ENCODE measurements at regions not wholly inside any gene's neighbourhood (a gene's known extent, or its start where the extent isn't known, plus 50 kb on each side); places are given as distances from the start of the nearest gene placed in this dataset.

DNA sequence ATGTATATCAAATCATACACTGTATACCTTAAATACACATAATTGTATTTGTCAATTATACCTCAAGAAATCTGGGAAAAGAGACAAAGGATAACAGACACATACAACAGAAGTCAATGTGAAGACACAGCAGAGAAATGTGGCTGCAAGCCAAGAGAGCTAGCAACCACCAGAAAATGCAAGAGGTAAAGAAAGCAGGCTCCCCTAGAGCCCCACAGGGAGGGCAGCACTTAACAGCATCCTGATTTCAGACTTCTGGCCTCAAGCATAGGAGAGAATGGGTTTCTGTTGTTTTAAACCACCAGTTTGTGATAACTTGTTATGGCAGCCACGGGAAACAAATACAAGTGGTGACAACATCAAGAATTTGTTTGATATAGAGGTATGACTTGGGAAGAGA is 1197.2 kb downstream of the SORCS1 start (continued):
- TF ChIP-seq, protein P1, sequence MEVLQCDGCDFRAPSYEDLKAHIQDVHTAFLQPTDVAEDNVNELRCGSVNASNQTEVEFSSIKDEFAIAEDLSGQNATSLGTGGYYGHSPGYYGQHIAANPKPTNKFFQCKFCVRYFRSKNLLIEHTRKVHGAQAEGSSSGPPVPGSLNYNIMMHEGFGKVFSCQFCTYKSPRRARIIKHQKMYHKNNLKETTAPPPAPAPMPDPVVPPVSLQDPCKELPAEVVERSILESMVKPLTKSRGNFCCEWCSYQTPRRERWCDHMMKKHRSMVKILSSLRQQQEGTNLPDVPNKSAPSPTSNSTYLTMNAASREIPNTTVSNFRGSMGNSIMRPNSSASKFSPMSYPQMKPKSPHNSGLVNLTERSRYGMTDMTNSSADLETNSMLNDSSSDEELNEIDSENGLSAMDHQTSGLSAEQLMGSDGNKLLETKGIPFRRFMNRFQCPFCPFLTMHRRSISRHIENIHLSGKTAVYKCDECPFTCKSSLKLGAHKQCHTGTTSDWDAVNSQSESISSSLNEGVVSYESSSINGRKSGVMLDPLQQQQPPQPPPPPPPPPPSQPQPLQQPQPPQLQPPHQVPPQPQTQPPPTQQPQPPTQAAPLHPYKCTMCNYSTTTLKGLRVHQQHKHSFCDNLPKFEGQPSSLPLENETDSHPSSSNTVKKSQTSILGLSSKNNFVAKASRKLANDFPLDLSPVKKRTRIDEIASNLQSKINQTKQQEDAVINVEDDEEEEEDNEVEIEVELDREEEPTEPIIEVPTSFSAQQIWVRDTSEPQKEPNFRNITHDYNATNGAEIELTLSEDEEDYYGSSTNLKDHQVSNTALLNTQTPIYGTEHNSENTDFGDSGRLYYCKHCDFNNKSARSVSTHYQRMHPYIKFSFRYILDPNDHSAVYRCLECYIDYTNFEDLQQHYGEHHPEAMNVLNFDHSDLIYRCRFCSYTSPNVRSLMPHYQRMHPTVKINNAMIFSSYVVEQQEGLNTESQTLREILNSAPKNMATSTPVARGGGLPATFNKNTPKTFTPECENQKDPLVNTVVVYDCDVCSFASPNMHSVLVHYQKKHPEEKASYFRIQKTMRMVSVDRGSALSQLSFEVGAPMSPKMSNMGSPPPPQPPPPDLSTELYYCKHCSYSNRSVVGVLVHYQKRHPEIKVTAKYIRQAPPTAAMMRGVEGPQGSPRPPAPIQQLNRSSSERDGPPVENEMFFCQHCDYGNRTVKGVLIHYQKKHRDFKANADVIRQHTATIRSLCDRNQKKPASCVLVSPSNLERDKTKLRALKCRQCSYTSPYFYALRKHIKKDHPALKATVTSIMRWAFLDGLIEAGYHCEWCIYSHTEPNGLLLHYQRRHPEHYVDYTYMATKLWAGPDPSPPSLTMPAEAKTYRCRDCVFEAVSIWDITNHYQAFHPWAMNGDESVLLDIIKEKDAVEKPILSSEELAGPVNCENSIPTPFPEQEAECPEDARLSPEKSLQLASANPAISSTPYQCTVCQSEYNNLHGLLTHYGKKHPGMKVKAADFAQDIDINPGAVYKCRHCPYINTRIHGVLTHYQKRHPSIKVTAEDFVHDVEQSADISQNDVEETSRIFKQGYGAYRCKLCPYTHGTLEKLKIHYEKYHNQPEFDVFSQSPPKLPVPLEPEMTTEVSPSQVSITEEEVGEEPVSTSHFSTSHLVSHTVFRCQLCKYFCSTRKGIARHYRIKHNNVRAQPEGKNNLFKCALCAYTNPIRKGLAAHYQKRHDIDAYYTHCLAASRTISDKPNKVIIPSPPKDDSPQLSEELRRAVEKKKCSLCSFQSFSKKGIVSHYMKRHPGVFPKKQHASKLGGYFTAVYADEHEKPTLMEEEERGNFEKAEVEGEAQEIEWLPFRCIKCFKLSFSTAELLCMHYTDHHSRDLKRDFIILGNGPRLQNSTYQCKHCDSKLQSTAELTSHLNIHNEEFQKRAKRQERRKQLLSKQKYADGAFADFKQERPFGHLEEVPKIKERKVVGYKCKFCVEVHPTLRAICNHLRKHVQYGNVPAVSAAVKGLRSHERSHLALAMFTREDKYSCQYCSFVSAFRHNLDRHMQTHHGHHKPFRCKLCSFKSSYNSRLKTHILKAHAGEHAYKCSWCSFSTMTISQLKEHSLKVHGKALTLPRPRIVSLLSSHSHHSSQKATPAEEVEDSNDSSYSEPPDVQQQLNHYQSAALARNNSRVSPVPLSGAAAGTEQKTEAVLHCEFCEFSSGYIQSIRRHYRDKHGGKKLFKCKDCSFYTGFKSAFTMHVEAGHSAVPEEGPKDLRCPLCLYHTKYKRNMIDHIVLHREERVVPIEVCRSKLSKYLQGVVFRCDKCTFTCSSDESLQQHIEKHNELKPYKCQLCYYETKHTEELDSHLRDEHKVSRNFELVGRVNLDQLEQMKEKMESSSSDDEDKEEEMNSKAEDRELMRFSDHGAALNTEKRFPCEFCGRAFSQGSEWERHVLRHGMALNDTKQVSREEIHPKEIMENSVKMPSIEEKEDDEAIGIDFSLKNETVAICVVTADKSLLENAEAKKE (CRISPR knock-in tag; IDR thresholded peaks at IDR 0.05), result no peak
- TF ChIP-seq, protein P2, sequence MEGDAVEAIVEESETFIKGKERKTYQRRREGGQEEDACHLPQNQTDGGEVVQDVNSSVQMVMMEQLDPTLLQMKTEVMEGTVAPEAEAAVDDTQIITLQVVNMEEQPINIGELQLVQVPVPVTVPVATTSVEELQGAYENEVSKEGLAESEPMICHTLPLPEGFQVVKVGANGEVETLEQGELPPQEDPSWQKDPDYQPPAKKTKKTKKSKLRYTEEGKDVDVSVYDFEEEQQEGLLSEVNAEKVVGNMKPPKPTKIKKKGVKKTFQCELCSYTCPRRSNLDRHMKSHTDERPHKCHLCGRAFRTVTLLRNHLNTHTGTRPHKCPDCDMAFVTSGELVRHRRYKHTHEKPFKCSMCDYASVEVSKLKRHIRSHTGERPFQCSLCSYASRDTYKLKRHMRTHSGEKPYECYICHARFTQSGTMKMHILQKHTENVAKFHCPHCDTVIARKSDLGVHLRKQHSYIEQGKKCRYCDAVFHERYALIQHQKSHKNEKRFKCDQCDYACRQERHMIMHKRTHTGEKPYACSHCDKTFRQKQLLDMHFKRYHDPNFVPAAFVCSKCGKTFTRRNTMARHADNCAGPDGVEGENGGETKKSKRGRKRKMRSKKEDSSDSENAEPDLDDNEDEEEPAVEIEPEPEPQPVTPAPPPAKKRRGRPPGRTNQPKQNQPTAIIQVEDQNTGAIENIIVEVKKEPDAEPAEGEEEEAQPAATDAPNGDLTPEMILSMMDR (conservative IDR thresholded peaks at IDR 0.05; ENCODE audit: low read depth in 2 of 2), result no peak
- TF ChIP-seq, protein P3, sequence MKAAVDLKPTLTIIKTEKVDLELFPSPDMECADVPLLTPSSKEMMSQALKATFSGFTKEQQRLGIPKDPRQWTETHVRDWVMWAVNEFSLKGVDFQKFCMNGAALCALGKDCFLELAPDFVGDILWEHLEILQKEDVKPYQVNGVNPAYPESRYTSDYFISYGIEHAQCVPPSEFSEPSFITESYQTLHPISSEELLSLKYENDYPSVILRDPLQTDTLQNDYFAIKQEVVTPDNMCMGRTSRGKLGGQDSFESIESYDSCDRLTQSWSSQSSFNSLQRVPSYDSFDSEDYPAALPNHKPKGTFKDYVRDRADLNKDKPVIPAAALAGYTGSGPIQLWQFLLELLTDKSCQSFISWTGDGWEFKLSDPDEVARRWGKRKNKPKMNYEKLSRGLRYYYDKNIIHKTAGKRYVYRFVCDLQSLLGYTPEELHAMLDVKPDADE (IDR thresholded peaks at IDR 0.05), result no peak

DNA sequence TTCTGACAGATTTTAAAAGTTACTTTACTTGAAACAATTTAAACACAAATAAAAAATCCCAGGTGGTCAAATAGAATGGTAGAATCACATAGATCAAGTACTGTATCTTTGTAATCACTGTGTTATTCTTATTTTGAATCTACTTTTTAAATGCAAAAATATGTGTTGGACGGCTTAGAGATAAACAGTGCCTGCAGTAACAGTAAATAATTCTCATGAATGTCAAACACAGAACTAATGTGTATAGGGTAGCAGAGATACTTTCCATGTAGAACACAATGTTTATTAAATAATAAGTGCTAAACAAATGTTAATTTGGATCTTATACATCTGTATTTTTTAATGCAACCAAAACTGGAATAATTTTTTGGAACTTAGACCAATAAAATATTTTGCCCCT is 1199.4 kb downstream of the SORCS1 start:
- Histone ChIP-seq H3F3A (replicated peaks; ENCODE audit: low read depth) (no peaks in the 10 kb centered on the region), H2AFZ (no peak overlapping the region), H3K4me2 (no peak overlapping the region), H3K27me3 (ENCODE audit: insufficient read depth) (no peaks in the 10 kb centered on the region), H3K36me3 (ENCODE audit: insufficient read depth) (no peaks in the 10 kb centered on the region), H3K9me2 (ENCODE audit: insufficient read depth) (no peaks in the 10 kb centered on the region), H3K4me3 (no peak overlapping the region), H3K79me2 (replicated peaks; ENCODE audit: insufficient read depth) (no peaks in the 10 kb centered on the region), H3K27ac (ENCODE audit: low read depth) (no peak overlapping the region), H3K4me1 (ENCODE audit: insufficient read depth) (no peaks in the 10 kb centered on the region; the same call in 1 of the 2 replicates), H4K20me1 (replicated peaks; ENCODE audit: insufficient read depth) (no peaks in the 10 kb centered on the region)
- no peak for DNase-seq (ENCODE audit: low spot score)
- no peak for TF ChIP-seq EZH2phosphoT487 (IDR thresholded peaks at IDR 0.05; ENCODE audit: unreplicated experiment)
- H3K4me3 Mint-ChIP-seq, result no peak overlapping the region
- no peaks in the 10 kb centered on the region for H3K36me3 Mint-ChIP-seq (ENCODE audit: low read depth)
- no peaks in the 10 kb centered on the region for H3K27me3 Mint-ChIP-seq (ENCODE audit: insufficient read depth, low read depth, poor library complexity)
- no peak for ATAC-seq
- no peaks in the 10 kb centered on the region for H3K9me3 Mint-ChIP-seq
- H3K27ac Mint-ChIP-seq, result no peak overlapping the region
- peaks cover 12% of the 10 kb centered on the region; the same call in 2 of the 3 replicates for H3K4me1 Mint-ChIP-seq

All from GM23338 (cell line).